HG02571 (cell line): ENCODE measurements at regions not wholly inside any gene's neighbourhood (a gene's known extent, or its start where the extent isn't known, plus 50 kb on each side); places are given as distances from the start of the nearest gene placed in this dataset.

ENCODE experiments used
- ATAC-seq: cut with Tn5 transposase; IDR thresholded peaks from one replicate; pipeline ENCODE4 v1.9.1; 2021; ENCODE audit warnings: mild to moderate bottlenecking, moderate library complexity; ENCODE audit not compliant: unreplicated experiment

DNA sequence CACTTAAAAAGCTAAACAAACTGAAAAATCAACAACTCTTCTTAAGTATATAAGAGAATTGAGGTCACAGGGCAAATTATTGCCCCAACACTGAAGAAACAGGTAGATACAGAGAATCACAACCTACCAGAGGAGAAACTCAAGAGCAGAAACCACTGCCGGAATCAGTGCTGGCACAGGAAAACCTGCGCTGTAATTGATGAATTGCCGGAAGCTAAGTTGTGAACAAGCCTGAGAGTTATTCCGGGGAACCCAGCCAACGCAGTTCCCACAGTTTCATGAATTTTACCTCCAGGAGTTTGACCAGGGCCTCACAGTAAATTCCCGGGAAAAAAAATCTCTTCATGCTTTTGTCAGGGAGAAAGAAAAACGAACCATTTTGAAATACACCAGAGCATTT, 657.1 kb upstream of the BRINP3 start:
- ATAC-seq: no peak

DNA sequence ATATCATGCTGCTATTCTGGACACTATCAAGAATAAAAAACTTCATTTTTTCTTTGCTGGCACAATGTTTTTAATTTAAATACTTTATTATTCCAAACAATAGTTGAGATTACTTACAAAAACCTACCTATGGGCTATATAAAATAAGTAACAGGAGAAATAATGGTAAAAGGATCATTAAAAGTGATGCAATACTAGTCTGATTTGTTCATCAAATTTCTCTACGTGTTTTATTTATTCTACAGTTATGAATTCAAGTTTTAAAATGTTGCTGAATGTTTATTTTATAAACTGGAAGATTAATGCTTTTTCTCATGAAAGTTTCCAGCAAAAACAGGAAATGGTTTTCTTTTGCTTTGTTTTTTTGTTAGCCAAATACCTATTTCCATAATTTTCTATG, 662.4 kb upstream of the BRINP3 start:
- ATAC-seq: no peak

DNA sequence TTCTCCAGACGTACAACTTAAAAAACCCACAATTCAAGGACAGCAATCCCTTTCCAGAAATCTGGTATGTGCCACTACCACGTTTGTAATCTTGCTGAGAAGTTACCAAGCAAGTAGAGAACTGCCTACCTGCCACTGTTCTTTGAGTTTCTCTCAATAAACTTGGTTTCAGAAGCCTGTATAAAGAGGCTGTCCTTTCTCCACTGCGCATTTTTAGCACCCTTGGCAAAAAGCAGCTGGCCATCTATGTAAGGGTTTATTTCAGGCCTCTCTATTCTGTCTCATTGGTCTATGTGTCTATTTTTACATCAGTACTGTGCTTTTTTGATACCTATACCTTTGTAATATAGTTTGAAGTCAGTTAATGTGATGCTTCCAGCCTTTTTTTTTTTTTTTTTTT, 665.1 kb upstream of the BRINP3 start:
- no peak for ATAC-seq

DNA sequence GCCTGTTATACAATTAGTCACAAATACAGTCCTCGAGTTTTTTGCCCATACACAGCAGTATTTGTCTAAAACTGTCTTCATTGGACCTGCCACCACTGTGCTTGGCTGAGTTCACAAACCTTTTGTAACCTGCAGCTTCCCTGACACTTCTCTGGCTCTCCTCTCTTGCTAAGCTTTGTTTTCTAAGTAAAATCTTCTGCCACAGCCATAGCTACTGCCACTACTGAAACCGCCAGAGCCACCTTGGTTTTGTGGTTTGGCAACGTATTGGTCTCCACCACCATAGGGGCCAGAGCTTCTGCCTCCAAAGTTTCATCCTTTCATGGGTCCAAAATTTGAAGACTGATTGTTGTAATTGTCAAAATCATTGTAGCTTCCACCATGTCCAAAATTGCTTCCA, 668.2 kb upstream of the BRINP3 start:
- no peak for ATAC-seq

DNA sequence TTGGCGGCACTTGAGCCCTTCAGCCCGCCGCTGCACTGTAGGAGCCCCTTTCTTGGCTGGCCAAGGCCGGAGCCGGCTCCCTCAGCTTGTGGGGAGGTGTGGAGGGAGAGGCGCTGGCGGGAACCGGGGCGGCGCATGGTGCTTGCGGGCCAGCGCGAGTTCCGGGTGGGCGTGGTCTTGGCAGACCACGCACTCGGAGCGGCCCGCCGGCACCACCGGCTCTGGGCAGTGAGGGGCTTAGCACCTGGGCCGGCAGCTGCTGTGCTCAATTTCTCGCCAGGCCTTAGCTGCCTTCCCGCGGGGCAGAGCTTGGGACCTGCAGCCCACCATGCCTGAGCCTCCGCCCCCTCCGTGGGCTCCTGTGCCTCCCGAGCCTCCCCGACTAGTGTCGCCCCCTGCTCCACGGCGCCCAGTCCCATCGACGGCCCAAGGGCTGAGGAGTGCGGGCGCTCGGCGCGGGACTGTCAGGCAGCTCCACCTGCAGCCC, 673.7 kb upstream of the BRINP3 start:
- ATAC-seq: no peak

DNA sequence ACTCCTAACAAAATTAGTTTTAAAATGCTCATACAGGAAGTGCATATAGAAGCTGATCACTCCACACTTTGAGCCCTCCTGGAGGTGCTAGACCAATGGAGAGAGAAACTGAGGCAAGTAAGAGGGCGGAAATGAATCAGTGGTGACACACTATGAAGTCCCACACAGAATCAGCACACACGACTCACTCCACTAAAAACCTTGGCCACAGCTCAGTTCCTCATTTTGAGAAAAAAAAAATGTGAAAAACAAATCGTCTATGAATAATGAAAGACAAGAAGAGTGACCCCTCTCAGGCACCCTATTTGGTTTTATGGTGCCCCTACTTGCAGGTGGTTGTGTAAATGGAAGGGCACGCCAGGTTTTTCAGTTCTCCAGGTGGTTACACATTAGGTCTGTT, 675.1 kb upstream of the BRINP3 start:
- ATAC-seq: no peak

DNA sequence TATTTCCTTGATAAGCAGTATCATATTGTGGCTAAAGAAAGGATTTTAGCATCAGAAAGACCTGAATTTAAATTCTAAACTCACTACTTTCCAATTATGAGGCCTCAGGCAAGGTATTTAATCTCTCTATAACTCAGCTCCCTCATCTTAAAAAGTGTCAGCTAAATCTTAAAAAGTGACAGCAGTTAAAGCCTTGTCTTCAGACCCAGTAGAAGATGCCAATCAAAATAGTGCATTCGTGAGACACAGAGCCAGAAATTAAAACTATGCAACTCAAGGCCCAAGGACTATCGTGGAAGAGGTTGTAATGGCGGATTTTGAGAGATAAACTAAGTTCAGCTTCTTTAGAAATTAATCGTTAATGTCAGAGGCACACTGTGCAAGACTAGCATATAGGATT, 677.5 kb upstream of the BRINP3 start:
- ATAC-seq: no peak

DNA sequence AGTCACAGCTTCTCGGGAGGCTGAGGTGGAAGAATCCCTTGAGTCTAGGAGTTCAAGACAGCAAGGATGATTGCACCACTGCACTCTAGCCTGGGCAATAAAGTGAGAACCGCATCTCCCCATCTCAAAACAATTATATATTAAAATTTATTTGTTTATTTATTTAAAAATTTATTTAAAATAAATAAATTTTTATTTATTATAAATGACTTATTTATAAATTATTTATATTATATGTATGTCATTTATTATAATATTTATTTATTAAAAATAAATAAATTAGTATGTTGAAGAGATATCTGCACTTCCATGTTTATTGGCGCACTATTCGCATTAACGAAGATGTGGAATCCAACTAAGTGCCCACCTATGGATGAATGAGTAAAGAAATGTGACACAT, 683.2 kb upstream of the BRINP3 start:
- ATAC-seq: no peak

DNA sequence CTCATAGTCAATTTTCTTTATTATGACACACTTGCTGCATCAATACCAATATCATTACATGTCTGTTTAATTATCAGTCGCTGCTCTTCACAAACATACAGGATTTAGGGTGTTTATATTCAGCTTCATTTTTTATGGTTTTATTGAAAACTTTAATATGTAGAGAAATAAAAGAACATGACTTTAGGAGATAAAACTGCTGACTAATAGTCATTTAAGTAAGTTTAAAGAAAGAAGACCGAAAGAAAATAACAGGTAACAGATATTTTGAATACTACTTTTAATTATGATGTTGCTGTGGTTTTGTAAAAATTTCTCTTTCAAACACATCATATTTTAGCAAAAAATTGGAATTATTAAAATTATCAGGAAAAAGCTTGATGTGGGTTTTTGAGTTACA, 685.1 kb upstream of the BRINP3 start:
- ATAC-seq: no peak

DNA sequence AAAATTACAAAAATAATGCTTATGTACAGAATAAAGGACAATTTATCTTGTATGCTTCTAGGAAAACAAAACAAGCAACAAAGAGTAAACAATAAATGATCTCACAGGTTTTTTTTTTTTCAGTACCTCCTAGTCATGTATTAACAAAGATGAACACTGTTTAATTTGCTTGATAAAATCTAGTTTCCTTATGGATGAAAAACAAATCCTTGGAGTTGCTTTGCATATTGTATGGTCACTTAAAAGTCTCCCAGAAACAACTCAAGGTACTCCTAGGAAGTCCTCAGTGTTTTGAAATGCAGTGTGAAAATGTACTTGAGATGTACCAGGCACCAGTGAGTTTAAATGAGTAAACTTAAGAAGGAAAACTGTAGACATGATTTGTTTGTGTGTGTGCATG, 686.0 kb upstream of the BRINP3 start:
- no peak for ATAC-seq

DNA sequence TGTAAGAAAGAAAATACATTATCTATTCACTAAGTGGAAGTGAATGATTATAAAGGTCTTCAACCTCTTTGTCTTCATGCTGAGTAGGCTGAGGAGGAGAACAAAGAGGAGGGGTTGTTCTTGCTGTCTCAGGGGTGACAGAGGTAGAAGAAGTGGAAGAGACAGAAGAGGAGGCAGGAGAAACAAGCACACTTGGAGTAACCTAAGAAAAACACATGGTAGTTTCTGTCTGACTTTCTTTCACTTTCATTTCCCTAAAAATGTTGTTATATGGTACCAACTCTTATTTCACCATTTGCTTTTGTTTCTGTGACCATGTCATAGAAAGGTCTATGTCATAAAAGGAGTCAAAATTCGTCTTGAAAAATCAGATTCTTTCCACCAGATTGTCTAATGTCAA, 696.6 kb upstream of the BRINP3 start:
- peak; percentile 98 for ATAC-seq

DNA sequence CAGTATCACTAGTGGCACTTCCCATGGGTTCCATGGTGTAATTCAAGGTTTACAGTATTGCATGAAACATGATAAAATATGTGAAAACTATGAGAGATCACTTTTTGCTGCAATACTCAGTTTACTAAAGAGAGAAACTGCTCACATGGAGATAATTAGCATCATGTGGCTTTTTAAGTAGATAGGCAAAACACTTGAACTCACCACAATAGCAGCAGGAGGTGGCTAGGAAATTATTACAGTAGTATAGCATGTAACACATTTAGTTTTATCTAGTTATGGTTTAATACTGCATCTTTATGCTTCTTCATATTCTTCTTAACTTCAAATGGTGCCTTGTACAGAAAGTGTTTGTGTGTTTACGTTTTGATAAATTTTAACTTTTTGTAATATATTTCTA, 698.5 kb upstream of the BRINP3 start:
- no peak for ATAC-seq

DNA sequence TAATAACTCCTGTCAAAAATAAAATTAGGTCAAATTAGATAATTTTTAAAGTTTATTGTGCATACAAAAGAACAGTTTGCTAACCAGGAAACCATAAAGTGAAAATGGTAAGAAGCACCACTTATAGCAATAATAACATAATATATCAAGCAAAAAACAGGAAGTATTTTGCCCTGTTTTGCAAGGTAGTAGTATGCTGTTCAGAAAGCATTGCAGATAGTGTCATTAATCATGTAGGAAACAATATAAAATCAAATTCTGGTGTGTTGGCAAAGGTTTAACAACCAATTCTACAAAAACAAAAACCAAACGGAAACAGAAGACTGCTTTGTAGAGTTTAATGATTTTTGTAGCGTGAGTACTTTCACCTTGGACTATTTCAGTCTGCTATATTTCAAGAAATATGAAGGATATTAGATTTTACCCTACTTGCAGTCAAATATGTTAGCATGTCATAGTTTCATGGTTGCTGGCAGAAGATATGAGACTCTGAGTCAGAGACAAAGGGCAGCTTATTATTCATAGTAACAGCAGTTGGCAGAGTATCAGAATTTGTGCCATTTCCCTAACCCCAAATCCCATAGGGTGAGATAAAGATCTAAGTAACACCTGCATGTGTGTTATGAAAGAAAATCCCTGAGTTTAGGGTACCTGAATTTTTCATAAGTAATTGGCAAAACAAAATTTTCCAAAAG, 729.0 kb upstream of the BRINP3 start:
- no peak for ATAC-seq

DNA sequence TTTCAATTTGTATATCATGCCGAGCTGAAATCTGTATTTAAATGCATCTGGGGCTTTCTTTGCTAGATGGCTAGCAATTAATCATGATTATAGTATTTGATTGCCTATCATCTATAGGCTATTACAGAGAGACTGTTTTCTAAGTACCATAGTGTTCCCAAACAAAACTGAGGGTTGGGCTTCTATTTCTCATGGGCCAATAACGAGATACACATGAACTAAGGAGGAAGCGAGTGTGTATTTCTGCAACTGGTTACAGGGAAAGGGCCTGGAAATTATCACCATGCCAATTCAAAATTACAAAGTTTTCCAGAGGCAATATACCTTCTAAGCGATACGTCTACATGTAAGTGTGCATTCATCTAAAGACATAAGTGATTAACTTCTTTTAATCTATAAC, 744.5 kb upstream of the BRINP3 start:
- ATAC-seq: no peak

DNA sequence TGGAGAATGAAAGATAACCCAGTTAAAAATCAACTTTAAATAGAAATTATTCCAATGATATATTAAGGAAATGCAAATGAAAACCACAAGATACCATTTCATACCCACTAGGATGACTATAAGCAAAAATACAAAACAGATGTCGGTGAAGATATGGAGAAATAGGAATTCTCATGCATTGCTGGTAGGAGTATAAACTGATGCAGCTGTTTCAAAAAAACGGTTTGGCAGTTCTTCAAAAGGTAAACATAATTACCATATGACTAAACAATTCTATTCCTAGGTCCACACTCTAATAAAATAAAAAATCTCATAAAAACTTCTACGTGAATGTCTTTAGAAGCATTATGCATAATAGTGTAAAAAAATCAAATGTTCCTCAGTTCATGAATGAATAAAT, 763.3 kb upstream of the BRINP3 start:
- no peak for ATAC-seq

DNA sequence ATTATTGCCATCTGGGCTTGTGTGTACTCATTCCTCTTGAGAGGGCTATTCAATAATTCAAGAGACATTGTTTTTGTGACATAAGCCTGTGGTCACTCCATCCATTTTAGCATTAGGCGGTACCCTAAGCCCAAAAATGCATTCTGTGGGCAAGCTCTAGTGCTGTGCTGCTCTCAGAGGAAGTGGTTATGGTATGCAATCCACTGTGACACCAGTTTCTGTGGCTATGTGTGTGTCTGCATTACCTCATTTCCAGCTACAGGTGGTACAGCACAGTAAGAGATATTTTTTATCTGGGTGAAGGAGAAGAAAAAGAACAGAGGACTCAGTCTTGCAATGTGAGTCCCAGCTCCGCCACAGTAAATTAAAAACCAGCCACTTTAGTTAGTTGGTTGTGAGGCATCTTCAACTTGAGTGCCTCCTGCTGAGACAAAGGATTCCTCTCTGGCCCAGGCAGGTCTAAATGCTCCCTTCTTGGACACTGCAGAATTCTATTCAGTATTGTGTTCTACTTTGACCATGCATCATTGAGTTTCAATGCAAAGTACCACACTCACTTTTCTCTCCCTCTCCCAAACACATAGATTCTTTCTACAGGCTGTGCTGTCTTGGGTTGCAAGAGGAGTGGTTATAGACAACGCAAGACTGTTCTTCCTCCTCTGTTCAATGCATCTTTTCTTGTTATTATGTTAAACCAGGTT, 777.8 kb upstream of the BRINP3 start:
- ATAC-seq: no peak

DNA sequence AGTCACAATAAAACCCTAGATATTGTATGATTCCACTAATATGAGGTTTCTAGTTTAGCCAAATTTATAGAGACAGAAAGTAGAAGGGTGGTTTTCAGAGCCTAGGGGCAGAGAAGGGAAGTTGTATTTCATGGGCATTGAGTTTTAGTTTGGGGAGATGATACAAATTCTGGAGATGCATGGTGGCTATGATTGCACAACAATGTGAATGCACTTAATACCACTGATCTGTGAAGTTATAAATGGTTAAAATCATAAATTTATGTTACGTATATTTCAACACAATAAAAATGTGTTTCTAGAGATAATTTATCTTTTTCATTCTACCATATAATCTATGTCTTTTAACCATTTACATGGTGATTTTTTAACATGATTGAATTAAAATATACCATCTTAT, 779.3 kb upstream of the BRINP3 start:
- no peak for ATAC-seq

DNA sequence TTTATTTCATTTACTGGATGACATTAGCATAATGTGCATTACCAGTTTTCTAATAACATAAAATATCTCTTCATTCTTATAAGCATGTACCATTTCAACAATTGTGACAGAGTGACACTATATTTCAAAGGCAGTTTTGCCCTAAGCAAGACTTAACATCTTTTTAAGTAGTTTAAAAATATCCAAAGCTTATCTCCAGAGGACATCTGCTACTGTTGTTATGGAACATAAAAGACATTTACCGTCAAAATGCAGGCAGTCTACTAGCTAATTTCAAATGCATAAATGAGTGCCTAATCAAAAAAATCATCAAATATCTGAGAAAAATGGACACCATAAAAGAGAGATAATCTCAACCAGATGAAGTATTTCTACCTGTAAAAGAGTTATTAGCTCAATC, 782.4 kb upstream of the BRINP3 start:
- ATAC-seq: no peak

DNA sequence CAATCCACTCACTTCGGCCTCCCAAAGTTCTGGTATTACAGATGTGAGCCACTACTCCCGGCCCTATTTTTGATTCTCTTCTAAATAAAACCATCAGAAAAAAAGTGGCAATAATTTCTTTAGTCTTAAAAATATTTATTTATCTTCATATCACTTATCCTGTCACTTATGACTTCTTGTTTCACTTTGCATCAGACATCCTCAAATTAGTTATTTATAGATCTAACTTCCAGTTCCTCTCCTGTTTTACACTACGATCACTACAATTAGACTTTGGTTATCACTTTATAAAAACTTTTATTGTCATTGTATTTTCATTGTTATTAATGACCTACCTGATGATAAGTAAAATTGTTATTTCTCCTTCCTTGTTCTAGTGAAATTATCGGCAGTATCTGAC, 783.4 kb upstream of the BRINP3 start:
- no peak for ATAC-seq

DNA sequence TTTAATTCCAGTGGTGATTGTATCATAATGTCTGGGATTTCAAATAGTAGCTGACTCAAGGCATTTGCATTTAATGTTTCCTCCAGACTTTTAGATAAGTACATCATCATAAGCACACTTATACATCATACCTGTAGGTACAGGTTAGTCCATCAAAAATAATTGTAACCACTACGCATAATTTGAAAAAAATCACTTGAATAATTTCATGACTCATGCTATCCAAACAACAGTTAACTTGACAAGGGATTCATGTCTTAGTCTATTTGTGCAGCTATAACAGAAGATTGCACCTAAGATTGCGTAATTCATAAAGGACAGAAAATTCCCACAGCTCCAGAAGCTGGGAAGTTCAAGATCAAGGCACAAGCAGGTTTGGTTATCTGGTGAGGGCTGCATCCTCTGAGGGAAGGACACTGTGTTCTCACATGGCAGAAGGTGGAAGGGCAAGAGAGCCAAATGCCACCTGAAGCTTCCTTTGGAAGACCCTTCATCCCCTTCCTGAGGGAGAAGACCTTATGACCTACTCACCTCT, 801.7 kb upstream of the BRINP3 start:
- no peak for ATAC-seq

DNA sequence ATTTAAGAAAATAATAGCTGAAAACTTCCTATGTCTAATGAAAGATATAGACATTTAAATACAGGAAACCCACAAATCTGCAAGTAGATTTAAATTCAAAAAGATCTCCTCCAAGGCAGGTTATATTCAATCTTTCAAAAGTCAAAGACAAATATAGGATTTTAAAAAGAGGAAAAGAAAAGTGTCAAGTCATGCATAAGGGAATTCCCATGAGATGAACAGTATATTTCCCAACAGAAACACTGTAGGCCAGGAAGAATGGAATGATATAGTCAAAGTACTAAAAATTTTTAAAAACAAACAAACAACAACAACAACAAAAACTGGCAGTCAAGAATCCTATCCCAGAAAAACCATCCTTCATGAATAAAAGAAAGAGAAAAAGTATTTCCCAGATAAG, 806.5 kb upstream of the BRINP3 start:
- ATAC-seq: no peak

DNA sequence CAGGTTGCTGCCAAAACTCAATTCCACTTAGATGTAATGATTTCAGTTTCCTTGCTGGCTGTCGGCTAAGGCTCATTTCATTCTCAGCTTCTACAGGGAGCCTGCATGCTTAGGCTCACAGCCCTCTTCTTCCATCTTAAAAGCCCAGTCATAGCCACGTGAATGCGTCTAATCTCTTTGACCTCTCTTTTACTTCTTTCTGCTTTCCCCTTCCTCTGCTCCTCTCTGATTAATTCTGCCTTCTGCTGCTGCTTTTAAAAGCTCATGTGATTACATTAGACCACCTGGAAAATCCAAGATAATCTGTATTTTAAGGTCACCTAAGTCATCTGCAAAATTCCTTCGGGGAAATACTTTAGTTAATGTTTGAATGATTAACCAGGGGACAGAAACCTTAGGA, 812.8 kb upstream of the BRINP3 start:
- ATAC-seq: no peak

DNA sequence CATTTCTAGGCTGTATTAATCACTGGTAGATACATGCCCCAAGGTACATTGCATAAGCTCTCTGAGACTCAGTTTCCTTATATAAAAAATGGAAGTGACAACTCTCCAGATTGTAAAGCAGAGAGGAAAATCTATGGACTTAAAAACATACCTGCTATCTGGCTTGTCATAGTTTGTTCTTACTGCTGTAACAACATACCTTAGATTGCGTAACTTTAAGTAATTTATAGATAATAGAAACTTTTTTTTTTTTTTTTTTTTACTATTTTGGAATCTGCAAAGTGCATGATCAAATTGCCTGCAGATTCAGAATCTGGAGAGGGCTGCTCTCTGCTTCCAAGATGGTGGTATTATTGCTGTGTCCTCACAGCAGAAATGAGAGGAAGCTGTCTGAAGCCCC, 827.7 kb upstream of the BRINP3 start:
- no peak for ATAC-seq
